B cell (primary cell): ENCODE measurements at regions not wholly inside any gene's neighbourhood (a gene's known extent, or its start where the extent isn't known, plus 50 kb on each side); places are given as distances from the start of the nearest gene placed in this dataset.

ENCODE experiments used
- ATAC-seq: fragments of 200-7000 bp; cut with Tn5 transposase; one replicate; pipeline ENCODE4 v1.10.0; 2021; ENCODE audit warnings: low read depth, mild to moderate bottlenecking, moderate number of reproducible peaks, moderate library complexity
- CTCF ChIA-PET: fragments of 350-600 bp; sonication (Branson Sonifier 250); formaldehyde crosslinking; loops from one replicate; lab custom pipeline; 2021; ENCODE audit warnings: antibody characterized with exemption, inconsistent platforms; lab: Charles Lee
- POLR2A ChIA-PET: fragments of 350-600 bp; sonication (Branson Sonifier 250); formaldehyde crosslinking; loops from one replicate; lab custom pipeline; 2021; ENCODE audit warnings: antibody characterized with exemption; lab: Charles Lee
- DNase-seq: peaks from one replicate; pipeline ENCODE4 v3.0.0; 2013
- H2AFZ ChIP-seq: 2 replicates; pipeline ENCODE4 v1.6.1; 2012; ENCODE audit warnings: mild to moderate bottlenecking, low read depth, low read length; ENCODE audit not compliant: insufficient read depth, poor library complexity, severe bottlenecking
- H3K27ac ChIP-seq, 2 donors: 1 replicate in 1 of 2; 2 replicates in 1 of 2; pipeline ENCODE4 v1.5.1; 2012 to 2013; ENCODE audit warnings: low read length in 2 of 2, mild to moderate bottlenecking in 2 of 2, moderate library complexity in 1 of 2
- H3K27me3 ChIP-seq, 4 experiments: fragments of 200-600 bp in 1 of 4; sonication (generic) in 1 of 4; replicated peaks in 1 of 4; 1 replicate in 2 of 4; 2 replicates in 2 of 4; pipeline versions ENCODE4 v1.6.1 to v1.7.0; 2013 to 2016; ENCODE audit warnings: low read length in 3 of 4, mild to moderate bottlenecking in 2 of 4, mixed read lengths in 1 of 4, moderate library complexity in 1 of 4; ENCODE audit not compliant: insufficient read depth in 4 of 4, control insufficient read depth in 3 of 4; ENCODE audit errors: control extremely low read depth in 1 of 4
- H3K36me3 ChIP-seq, 2 experiments: replicated peaks in 1 of 2; 1 replicate in 1 of 2; 2 replicates in 1 of 2; pipeline versions ENCODE4 v1.6.1 to v1.7.1; 2013; ENCODE audit warnings: low read length in 1 of 2; ENCODE audit not compliant: insufficient read depth in 2 of 2, control insufficient read depth in 1 of 2; ENCODE audit errors: control extremely low read depth in 1 of 2, extremely low read depth in 1 of 2
- H3K4me1 ChIP-seq, 2 donors: fragments of 200-600 bp in 1 of 2; sonication (generic) in 1 of 2; 1 replicate in 1 of 2; 2 replicates in 1 of 2; pipeline versions ENCODE4 v1.5.1 to v1.6.1; 2013 to 2017; ENCODE audit warnings: low read length in 2 of 2; ENCODE audit not compliant: control insufficient read depth in 2 of 2, insufficient read depth in 2 of 2
- H3K4me2 ChIP-seq: replicated peaks from 2 replicates; pipeline ENCODE3; 2012; ENCODE audit warnings: mild to moderate bottlenecking, low read depth, low read length; ENCODE audit not compliant: poor library complexity, severe bottlenecking
- H3K4me3 ChIP-seq, 5 experiments: fragments of 200-600 bp in 1 of 5; sonication (generic) in 1 of 5; 1 replicate in 3 of 5; 2 replicates in 2 of 5; pipeline versions ENCODE4 v1.5.1 to v1.7.0; 2011 to 2016; ENCODE audit warnings: low read length in 4 of 5, mild to moderate bottlenecking in 4 of 5, low read depth in 2 of 5, control low read depth in 1 of 5, moderate library complexity in 1 of 5; ENCODE audit not compliant: insufficient read depth in 1 of 5; ENCODE audit errors: control extremely low read depth in 1 of 5, extremely low read depth in 1 of 5
- H3K79me2 ChIP-seq: fragments of 200-600 bp; sonication (generic); one replicate; pipeline ENCODE4 v1.6.0; 2016; ENCODE audit warnings: low read length; ENCODE audit not compliant: control insufficient read depth, insufficient read depth
- H3K9ac ChIP-seq: fragments of 200-600 bp; sonication (generic); 2 replicates; pipeline ENCODE4 v1.6.1; 2017; ENCODE audit warnings: mild to moderate bottlenecking, low read length, moderate library complexity
- H3K9me3 ChIP-seq, 3 donors: one replicate each; pipeline versions ENCODE4 v1.6.1 to v1.7.1; 2013; ENCODE audit warnings: low read length in 2 of 3; ENCODE audit not compliant: control insufficient read depth in 2 of 3, insufficient read depth in 1 of 3; ENCODE audit errors: control extremely low read depth in 1 of 3
- H4K20me1 ChIP-seq: 2 replicates; pipeline ENCODE4 v1.6.0; 2012; ENCODE audit warnings: mild to moderate bottlenecking, low read length; ENCODE audit not compliant: insufficient read depth, control insufficient read depth, poor library complexity, severe bottlenecking
- H3K27ac Mint-ChIP-seq: one replicate; pipeline ENCODE4 v1.8.0; 2021; ENCODE audit warnings: mixed read lengths
- H3K27me3 Mint-ChIP-seq: one replicate; pipeline ENCODE4 v1.8.0; 2021; ENCODE audit warnings: mixed read lengths
- H3K4me1 Mint-ChIP-seq: one replicate; pipeline ENCODE4 v1.8.0; 2021; ENCODE audit warnings: mixed read lengths
- H3K4me3 Mint-ChIP-seq: one replicate; pipeline ENCODE4 v1.8.0; 2021; ENCODE audit warnings: mixed read lengths
- H3K9me3 Mint-ChIP-seq: one replicate; pipeline ENCODE4 v1.8.0; 2022; ENCODE audit warnings: mixed read lengths; ENCODE audit not compliant: insufficient read depth
- EZH2 ChIP-seq: IDR thresholded peaks from 2 replicates; pipeline ENCODE4 v1.6.1; 2012; ENCODE audit warnings: borderline replicate concordance, low read depth, mild to moderate bottlenecking, moderate library complexity, low read length; ENCODE audit not compliant: insufficient read depth, poor library complexity, severe bottlenecking
- WGBS: methylation state at CpG from one replicate; pipeline ENCODE4 v1.1.5; 2013; ENCODE audit warnings: missing lambda C conversion rate; ENCODE audit not compliant: insufficient coverage; 5-methylcytosine and 5-hydroxymethylcytosine counted together
- intact Hi-C: fragments of 100-400 bp; cut with micrococcal nuclease; formaldehyde crosslinking; loops from one replicate; pipeline ENCODE4 v1.10.0; 2022
- TF ChIP-seq, protein P1 (sequence below): fragments of 200-600 bp; IDR thresholded peaks from one replicate; pipeline ENCODE4 v1.8.0; 2022; ENCODE audit warnings: antibody characterized with exemption, mild to moderate bottlenecking

DNA sequence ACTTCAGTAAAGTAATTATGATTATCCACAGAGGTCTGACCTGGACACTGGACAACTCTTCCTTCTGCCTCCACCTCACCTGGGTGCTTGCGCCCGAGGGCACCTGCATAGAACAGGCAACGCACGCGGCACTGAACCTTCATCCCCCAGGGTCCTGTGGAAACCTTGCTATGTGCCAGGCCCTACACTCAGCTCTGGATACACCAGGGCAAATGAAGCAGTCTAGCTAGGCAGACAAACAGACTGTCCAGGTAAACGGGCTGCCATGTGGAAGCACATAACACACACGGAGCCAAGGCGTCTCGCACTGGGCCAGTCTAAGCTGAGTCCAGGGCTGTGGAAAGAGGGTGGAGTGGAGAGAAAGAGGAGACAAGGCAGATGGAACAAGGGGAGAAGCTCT is 109.3 kb upstream of the AFDN start:
- H3K4me1 Mint-ChIP-seq, result no peaks in the 10 kb centered on the region
- ATAC-seq (no peak), DNase-seq (no peak)
- no peak overlapping the region for H3K4me3 ChIP-seq
- no peak overlapping the region for H3K9ac ChIP-seq
- H3K4me2 ChIP-seq, result no peak overlapping the region
- no peaks in the 10 kb centered on the region for H3K36me3 ChIP-seq
- H4K20me1 ChIP-seq, result no peaks in the 10 kb centered on the region
- H3K27me3 Mint-ChIP-seq, result peaks cover 58% of the 10 kb centered on the region
- no peak overlapping the region for H3K27ac Mint-ChIP-seq
- H3K4me1 ChIP-seq, result no peaks in the 10 kb centered on the region
- H3K9me3 ChIP-seq, result peaks cover 0 to 21% (median 0%) of the 10 kb centered on the region in 3 donors
- H3K27ac ChIP-seq, result no peak overlapping the region
- H3K79me2 ChIP-seq, result no peaks in the 10 kb centered on the region
- H2AFZ ChIP-seq, result no peak overlapping the region
- peaks cover 0 to 31% (median 4%) of the 10 kb centered on the region in 4 experiments for H3K27me3 ChIP-seq
- ChIA-PET POLR2A (no interaction called here), CTCF (no interaction called here)
- 94% methylated on average over 9 of the region's 9 CpGs for WGBS
- peaks cover 2% of the 10 kb centered on the region for H3K9me3 Mint-ChIP-seq
- TF ChIP-seq, protein P1, sequence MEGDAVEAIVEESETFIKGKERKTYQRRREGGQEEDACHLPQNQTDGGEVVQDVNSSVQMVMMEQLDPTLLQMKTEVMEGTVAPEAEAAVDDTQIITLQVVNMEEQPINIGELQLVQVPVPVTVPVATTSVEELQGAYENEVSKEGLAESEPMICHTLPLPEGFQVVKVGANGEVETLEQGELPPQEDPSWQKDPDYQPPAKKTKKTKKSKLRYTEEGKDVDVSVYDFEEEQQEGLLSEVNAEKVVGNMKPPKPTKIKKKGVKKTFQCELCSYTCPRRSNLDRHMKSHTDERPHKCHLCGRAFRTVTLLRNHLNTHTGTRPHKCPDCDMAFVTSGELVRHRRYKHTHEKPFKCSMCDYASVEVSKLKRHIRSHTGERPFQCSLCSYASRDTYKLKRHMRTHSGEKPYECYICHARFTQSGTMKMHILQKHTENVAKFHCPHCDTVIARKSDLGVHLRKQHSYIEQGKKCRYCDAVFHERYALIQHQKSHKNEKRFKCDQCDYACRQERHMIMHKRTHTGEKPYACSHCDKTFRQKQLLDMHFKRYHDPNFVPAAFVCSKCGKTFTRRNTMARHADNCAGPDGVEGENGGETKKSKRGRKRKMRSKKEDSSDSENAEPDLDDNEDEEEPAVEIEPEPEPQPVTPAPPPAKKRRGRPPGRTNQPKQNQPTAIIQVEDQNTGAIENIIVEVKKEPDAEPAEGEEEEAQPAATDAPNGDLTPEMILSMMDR, result no peak
- no peak for TF ChIP-seq EZH2
- intact Hi-C loops, result no loop called here
- H3K4me3 Mint-ChIP-seq, result no peak overlapping the region

- ChIA-PET CTCF (no interaction called here), POLR2A (no interaction called here)
- H3K27me3 ChIP-seq, result peaks cover 0 to 31% (median 5%) of the 10 kb centered on the region in 4 experiments
Measured at GRCh38 chr6:167717867-167718266, 108.8 kb upstream of the AFDN start.

More at GRCh38 chr6:167717867-167718266, 108.8 kb upstream of the AFDN start:
- Histone ChIP-seq H3K27ac (no peak overlapping the region), H4K20me1 (no peaks in the 10 kb centered on the region), H3K9me3 (peaks cover 0 to 26% (median 0%) of the 10 kb centered on the region in 3 donors), H3K4me2 (no peak overlapping the region), H3K4me1 (no peaks in the 10 kb centered on the region), H3K4me3 (no peak overlapping the region), H3K36me3 (no peaks in the 10 kb centered on the region), H2AFZ (no peak overlapping the region), H3K79me2 (no peaks in the 10 kb centered on the region), H3K9ac (no peak overlapping the region)
- WGBS, result 100% methylated on average over 1 of the region's 2 CpGs
- no peaks in the 10 kb centered on the region for H3K4me1 Mint-ChIP-seq
- H3K27me3 Mint-ChIP-seq, result peaks cover 58% of the 10 kb centered on the region
- no peak overlapping the region for H3K27ac Mint-ChIP-seq
- DNase-seq, result no peak
- ATAC-seq, result no peak
- intact Hi-C loops, result no loop called here
- peaks cover 2% of the 10 kb centered on the region for H3K9me3 Mint-ChIP-seq
- no peak overlapping the region for H3K4me3 Mint-ChIP-seq
- TF ChIP-seq, protein P1, result no peak
- TF ChIP-seq EZH2, result no peak
